Kidney epithelial cell (primary cell): ENCODE measurements at regions not wholly inside any gene's neighbourhood (a gene's known extent, or its start where the extent isn't known, plus 50 kb on each side); places are given as distances from the start of the nearest gene placed in this dataset.

ENCODE experiments used
- DNase-seq: peaks from one replicate; pipeline ENCODE4 v3.0.0-alpha.2; 2010; ENCODE audit warnings: low read depth
- H3K27me3 ChIP-seq: 2 replicates; pipeline ENCODE4 v1.6.0; 2011; ENCODE audit warnings: low read length; ENCODE audit not compliant: control insufficient read depth, insufficient read depth
- H3K36me3 ChIP-seq: 2 replicates; pipeline ENCODE4 v1.5.1; 2011; ENCODE audit warnings: low read length; ENCODE audit not compliant: control insufficient read depth, insufficient read depth
- H3K4me3 ChIP-seq: 2 replicates; pipeline ENCODE4 v1.5.1; 2011; ENCODE audit warnings: low read depth, mild to moderate bottlenecking, control low read depth, low read length
- TF ChIP-seq, protein P1 (sequence below): IDR thresholded peaks from 2 replicates; pipeline ENCODE4 v1.5.1; 2011; ENCODE audit warnings: mild to moderate bottlenecking, moderate library complexity, low read length, control low read depth, inconsistent platforms; ENCODE audit not compliant: insufficient read depth, poor library complexity, severe bottlenecking

DNA sequence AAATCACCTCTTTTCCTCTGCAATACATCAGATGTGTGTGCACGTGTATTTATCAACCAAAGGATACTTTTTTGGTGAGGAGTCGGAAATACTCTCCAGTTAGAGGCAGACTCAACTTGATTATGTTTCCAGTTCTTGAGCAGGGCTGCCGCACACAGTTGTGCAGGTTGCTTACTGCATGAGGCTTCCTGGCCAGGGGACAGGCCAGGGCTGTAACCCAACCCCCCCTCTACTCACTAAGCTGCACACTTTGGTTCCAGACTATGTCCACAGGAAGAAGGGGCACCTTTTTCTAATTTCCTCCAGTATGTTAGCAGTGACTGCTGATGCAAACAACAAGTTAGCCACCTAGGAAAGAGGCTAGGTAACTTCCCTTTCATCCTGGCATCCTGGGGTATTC lies 476.9 kb upstream of the TBL1XR1 start:
- DNase-seq, result no peak
- H3K27me3 ChIP-seq, result no peaks in the 10 kb centered on the region
- H3K36me3 ChIP-seq, result no peaks in the 10 kb centered on the region
- TF ChIP-seq, protein P1, sequence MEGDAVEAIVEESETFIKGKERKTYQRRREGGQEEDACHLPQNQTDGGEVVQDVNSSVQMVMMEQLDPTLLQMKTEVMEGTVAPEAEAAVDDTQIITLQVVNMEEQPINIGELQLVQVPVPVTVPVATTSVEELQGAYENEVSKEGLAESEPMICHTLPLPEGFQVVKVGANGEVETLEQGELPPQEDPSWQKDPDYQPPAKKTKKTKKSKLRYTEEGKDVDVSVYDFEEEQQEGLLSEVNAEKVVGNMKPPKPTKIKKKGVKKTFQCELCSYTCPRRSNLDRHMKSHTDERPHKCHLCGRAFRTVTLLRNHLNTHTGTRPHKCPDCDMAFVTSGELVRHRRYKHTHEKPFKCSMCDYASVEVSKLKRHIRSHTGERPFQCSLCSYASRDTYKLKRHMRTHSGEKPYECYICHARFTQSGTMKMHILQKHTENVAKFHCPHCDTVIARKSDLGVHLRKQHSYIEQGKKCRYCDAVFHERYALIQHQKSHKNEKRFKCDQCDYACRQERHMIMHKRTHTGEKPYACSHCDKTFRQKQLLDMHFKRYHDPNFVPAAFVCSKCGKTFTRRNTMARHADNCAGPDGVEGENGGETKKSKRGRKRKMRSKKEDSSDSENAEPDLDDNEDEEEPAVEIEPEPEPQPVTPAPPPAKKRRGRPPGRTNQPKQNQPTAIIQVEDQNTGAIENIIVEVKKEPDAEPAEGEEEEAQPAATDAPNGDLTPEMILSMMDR, result no peak
- no peak overlapping the region for H3K4me3 ChIP-seq

DNA sequence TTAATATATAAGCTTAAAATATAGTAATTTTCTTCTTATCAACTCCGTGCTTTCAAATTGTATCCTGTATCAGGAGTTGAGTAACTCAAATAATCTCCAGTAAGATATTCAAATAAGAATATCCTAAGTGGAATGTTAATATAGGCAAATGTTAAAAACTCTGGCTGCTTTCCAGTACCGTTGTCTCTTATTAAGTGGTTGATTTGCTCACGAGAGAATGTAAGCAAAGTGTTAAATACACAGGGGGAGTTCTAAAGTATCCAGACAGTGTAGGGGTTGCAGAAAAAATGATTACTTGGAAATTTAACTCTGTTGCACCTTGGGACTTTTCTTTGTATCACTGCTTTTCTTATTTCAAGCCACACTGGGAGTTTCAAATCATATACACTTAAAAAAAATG lies 478.9 kb upstream of the TBL1XR1 start:
- TF ChIP-seq, protein P1, result no peak
- no peak overlapping the region for H3K4me3 ChIP-seq
- H3K27me3 ChIP-seq, result no peaks in the 10 kb centered on the region
- no peaks in the 10 kb centered on the region for H3K36me3 ChIP-seq
- no peak for DNase-seq

- Histone ChIP-seq H3K27me3 (no peaks in the 10 kb centered on the region), H3K4me3 (no peak overlapping the region)
Measured at GRCh38 chr3:177676947-177677587, 479.8 kb upstream of the TBL1XR1 start.

GRCh38 chr3:177679568-177680471 lies 482.5 kb upstream of the TBL1XR1 start:
- Histone ChIP-seq H3K4me3 (no peak overlapping the region), H3K36me3 (no peaks in the 10 kb centered on the region), H3K27me3 (no peaks in the 10 kb centered on the region)
- no peak for DNase-seq
- TF ChIP-seq, protein P1, result no peak

More at GRCh38 chr3:177676947-177677587, 479.8 kb upstream of the TBL1XR1 start:
- no peaks in the 10 kb centered on the region for H3K36me3 ChIP-seq
- TF ChIP-seq, protein P1, result no peak
- DNase-seq, result peak; percentile 75

GRCh38 chr3:177680472-177680821 lies 483.2 kb upstream of the TBL1XR1 start:
- H3K36me3 ChIP-seq, result no peaks in the 10 kb centered on the region
- no peak for DNase-seq
- TF ChIP-seq, protein P1, result no peak
- no peaks in the 10 kb centered on the region for H3K27me3 ChIP-seq
- no peak overlapping the region for H3K4me3 ChIP-seq
